NCI-H82 treated with DMSO at 0.1 percent for 48 hours (cell line): ENCODE measurements at regions not wholly inside any gene's neighbourhood (a gene's known extent, or its start where the extent isn't known, plus 50 kb on each side); places are given as distances from the start of the nearest gene placed in this dataset.

Experiments
- DNase-seq: peaks from one replicate; lab custom pipeline; 2025; ENCODE audit not compliant: unreplicated experiment; lab: John Stamatoyannopoulos, UW

DNA sequence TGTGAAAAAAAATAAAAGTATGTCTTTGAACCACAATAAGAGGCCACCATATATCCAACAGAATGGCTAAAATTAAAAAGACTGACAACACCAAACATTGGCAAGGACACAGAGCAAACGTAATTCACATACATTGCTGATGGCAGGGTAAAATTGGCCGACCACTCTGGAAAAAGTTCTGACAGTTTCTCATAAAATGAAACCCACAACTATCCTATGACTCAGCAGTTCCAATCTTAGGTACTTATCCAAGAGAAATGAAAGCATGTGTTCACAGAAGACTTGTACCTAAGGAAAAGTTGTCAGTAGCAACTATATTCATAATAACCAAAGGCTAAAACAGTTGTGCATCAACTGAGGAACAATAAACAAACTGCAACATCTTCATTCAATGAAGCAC, 357.3 kb upstream of the XYLT1 start:
- DNase-seq: no peak

DNA sequence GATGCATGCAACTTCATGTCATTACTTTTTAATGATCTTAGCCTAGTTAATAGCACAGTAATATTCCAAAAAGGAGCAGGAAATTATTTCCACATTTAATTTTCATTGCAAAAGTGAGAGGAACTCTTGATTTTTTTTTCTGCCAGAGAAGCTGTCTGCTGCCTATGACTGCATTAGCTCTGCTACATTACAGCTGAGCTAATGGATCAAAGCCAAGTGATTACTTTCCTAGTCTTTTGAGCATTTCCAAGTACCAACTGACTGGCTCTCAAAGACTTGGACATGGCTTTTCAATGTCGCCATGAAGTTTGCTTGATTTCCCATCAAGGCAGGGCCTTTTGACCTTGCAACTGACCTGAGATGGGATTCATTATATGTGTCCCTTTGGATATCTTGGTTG, 356.6 kb upstream of the XYLT1 start:
- DNase-seq: no peak

DNA sequence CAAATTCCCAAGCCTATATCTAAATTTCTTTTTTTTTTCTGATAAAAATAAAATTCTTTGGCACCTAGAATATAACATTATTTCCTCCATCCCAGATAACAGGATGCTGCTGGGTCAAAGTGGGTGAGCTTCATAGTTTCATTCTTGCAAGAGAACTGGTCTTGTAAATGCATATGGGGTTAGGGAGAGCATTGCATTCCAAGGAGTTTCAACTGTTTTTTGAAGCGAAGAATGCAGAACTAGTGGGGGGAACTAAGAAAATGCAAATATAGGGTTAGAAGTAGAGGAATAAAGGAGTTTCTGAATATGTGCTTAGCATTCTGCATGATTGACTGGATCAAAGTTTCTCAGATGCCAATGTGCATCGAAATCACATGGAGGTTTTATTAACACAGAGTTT, 347.2 kb upstream of the XYLT1 start:
- DNase-seq: no peak

GRCh38 chr16:17817260-17817659, 346.5 kb upstream of the XYLT1 start:
- DNase-seq: no peak

GRCh38 chr16:17812771-17813170, 342.0 kb upstream of the XYLT1 start:
- no peak for DNase-seq

- no peak for DNase-seq
Measured at GRCh38 chr16:17804857-17805256, 334.1 kb upstream of the XYLT1 start.

- DNase-seq: no peak
Measured at GRCh38 chr16:17803625-17804410, 333.1 kb upstream of the XYLT1 start.

- DNase-seq: no peak
Measured at GRCh38 chr16:17802571-17802970, 331.8 kb upstream of the XYLT1 start.

GRCh38 chr16:17801068-17801467, 330.3 kb upstream of the XYLT1 start:
- no peak for DNase-seq

GRCh38 chr16:17798716-17799115, 328.0 kb upstream of the XYLT1 start:
- DNase-seq: no peak

GRCh38 chr16:17793354-17793753, 322.6 kb upstream of the XYLT1 start:
- no peak for DNase-seq

GRCh38 chr16:17784073-17784472, 313.3 kb upstream of the XYLT1 start:
- no peak for DNase-seq

DNA sequence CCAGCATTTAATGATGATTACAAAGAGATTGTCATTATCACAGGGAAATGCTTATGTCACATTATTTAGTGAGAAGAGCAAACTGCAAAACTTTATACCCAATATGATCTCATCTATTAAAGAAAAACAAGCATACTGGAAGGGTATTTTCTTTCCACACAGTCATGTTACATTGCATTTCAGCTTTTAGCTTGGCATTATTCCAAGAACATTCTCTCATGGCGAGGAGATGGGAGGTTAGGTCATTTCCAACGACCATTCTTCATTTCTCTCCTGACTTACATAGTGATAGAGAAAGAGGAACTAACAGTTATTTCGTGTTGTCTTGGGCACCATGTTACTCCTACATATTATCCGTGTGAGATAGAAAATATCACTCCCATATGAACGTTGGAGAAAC, 309.4 kb upstream of the XYLT1 start:
- no peak for DNase-seq

DNA sequence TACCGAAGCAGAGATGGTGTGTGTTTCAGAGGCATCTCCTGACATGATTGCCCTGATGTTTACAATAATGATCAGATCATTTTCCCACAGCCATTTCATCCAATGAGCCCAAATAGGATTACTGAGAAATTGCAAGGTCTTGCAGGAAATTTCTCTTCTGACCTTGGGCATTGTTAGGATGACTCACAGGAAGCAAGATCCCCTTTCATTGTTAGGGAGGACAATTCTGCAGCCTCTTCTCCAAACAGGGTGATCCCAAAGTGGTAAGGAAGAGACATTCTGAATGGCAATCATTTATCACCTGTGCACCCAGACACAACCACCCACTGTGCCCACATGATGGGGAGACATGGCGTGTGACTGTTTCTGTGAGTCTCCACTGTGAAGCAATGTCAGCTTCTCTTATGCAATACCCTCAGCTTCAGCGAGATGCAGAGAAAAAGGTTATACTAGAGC, 306.7 kb upstream of the XYLT1 start:
- no peak for DNase-seq

DNA sequence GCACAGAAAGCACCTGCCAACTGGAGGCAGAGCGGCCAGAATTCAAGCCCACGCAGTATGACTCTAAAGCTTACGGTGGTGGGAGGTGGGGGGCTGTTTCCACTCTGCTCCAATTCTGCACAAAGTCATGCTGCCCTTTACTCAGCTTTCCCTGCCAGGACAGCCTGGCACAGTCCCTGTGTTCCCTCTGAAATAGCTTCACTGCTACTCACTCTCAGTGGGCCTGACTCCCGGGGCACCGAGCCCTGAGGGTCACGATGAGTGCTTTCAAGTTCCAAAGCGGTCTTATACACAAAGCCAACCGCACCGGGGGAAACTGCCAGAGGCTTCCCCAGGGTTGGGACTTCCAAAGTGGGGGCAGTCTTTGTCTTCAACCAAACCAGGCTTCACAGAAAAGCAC, 306.1 kb upstream of the XYLT1 start:
- DNase-seq: no peak

DNA sequence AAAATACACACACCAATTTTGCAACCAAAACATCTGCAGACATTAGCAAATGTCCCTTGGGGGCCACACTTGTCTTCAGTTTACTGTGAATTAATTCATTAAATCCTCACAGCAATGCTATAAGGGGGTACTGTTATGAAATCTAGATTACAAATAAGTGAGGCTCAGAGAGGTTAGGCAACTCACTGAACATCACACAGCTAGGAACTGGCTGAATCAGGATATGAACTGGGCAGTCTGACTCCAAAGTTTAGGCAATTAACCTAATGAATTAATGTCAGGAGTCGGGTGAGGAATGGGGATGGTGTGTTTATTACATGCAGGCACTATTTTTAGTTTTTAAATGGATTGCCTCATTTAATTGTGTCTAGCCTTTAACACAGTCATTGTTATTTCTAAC, 305.7 kb upstream of the XYLT1 start:
- DNase-seq: no peak

DNA sequence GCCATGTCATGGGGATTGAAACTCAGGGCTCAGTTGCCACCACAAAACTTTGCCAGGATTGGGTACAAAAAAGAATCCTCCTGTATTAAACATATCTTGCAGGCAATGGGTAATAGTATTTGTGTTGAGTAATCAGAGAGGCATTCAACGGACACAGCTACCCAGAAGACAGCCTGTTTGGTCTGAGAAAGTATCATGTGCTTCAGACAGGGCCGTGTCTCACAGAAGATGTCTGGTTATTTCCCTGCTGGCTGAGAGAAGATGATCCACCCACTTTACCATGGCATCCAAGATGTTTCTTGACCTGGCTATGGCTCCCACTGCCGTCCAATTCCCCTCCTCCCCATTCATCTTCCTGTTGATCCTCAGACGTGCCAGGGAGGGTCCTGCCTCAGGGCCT, 304.3 kb upstream of the XYLT1 start:
- no peak for DNase-seq

GRCh38 chr16:17773698-17774101, 302.9 kb upstream of the XYLT1 start:
- DNase-seq: no peak

DNA sequence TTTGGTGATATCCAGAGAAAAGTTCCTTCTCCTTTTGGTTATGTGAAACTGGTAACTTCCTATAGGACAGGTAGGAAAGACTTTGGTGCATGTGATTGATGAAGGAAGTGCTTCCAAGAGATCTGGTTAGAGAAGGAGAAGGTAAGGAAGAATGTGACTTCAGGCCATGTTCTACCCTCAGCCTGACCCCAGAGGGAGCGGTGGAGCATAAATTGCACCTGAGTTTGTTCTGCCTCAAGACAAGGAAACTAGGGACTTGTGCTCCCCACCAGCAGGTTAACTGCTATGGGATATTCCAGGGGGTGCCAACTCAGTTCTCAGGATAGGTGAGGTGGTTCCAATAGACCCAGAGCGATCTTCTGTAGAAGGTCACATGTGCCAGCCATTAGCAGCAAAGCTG, 299.3 kb upstream of the XYLT1 start:
- DNase-seq: no peak

DNA sequence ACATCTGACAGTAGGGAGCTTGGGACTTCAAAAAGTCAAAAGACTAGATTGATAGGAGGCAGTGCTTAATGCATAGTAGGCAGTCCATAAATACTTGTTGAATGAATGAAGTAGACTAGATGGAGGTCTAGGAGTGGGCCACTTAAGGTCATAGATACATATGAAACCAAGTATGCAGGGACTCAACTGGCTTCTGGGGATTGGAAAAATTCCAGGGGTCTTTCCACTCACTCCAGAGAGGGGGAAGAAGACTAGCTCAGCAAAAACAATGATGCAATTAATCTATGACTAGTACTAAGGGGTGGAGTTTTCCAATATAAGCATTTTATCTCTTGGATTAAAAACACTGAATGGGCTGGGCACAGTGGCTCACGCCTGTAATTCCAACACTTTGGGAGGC, 298.3 kb upstream of the XYLT1 start:
- DNase-seq: no peak

DNA sequence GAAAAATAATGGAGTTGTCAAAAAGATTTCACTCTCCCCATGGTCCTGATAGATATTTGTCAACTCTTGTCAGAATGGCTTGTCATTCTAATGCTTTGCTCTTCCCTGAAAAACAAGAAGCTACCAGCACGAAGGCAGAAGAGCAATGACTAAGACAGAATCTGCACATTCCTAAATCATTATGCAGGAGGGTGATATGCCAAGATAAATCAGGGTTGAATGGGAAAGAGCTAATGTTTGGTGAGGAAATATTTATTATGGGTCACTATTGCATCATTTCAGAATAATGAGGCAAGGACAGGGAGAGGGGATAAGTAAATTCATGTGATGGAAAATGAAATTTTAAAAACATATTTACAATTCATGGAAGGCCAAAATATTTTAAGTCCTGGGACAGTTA, 297.5 kb upstream of the XYLT1 start:
- no peak for DNase-seq

DNA sequence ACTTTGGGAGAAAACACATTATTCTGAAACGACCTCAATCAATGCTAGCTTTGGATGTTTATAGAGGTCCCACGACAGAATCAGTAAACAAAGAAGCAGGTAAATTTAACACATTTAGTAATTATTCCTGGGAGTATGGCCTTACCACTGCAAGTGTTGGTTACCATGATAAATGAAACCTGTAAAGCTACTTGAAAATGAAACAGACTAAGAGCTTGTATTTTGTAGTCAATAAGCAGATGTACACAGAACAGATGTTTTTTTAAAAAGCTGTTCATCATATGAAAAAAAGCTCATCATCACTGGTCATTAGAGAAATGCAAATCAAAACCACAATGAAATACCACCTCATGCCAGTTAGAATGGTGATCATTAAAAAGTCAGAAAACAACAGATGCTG, 295.3 kb upstream of the XYLT1 start:
- no peak for DNase-seq
